ENCODE measurements at regions not wholly inside any gene's neighbourhood (a gene's known extent, or its start where the extent isn't known, plus 50 kb on each side); places are given as distances from the start of the nearest gene placed in this dataset.

DNA sequence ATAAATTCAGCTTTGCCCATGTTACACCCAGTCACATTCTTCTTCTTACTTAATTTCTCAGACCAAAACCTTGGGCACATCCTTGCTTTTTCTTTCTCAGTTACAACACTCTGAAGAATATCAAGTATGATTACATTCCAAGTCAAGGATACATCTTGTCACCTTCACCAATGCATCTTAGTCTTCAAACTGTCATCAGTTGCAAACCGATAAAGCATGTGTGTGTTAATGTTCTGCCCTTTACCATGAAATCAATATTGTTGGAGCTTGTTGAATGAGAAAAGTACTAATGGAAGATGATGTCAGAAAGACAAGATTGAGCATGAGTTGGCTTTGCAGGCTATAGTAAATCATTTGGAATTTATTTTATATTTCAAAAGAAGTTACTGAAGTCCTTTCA lies 764.6 kb downstream of the NCAM2 start:
- ChIA-PET POLR2A (no interaction called here), CTCF (no interaction called here)
- DNase-seq, result no peak
- Mint-ChIP-seq H3K36me3 (ENCODE audit: insufficient read depth, unreplicated experiment) (no peaks in the 10 kb centered on the region), H3K27ac (ENCODE audit: unreplicated experiment) (no peak overlapping the region), H3K27me3 (ENCODE audit: insufficient read depth, unreplicated experiment) (no peaks in the 10 kb centered on the region), H3K4me3 (ENCODE audit: unreplicated experiment) (no peak overlapping the region), H3K9me3 (ENCODE audit: unreplicated experiment) (no peaks in the 10 kb centered on the region), H3K4me1 (ENCODE audit: low read depth, unreplicated experiment) (no peaks in the 10 kb centered on the region)
- Histone ChIP-seq H3K9me3 (no peaks in the 10 kb centered on the region), H3K4me1 (no peaks in the 10 kb centered on the region), H3K36me3 (ENCODE audit: control insufficient read depth, insufficient read depth, low read length) (no peaks in the 10 kb centered on the region), H3K27me3 (replicated peaks; ENCODE audit: control insufficient read depth, insufficient read depth, low read length) (no peaks in the 10 kb centered on the region), H3K4me3 (ENCODE audit: low read depth, low read length) (no peak overlapping the region)
- TF ChIP-seq, protein P1, sequence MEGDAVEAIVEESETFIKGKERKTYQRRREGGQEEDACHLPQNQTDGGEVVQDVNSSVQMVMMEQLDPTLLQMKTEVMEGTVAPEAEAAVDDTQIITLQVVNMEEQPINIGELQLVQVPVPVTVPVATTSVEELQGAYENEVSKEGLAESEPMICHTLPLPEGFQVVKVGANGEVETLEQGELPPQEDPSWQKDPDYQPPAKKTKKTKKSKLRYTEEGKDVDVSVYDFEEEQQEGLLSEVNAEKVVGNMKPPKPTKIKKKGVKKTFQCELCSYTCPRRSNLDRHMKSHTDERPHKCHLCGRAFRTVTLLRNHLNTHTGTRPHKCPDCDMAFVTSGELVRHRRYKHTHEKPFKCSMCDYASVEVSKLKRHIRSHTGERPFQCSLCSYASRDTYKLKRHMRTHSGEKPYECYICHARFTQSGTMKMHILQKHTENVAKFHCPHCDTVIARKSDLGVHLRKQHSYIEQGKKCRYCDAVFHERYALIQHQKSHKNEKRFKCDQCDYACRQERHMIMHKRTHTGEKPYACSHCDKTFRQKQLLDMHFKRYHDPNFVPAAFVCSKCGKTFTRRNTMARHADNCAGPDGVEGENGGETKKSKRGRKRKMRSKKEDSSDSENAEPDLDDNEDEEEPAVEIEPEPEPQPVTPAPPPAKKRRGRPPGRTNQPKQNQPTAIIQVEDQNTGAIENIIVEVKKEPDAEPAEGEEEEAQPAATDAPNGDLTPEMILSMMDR (IDR thresholded peaks at IDR 0.05; ENCODE audit: insufficient read depth in 1 of 2, low read depth in 1 of 2, low read length in 1 of 2, severe bottlenecking in 1 of 2, unreplicated experiment in 1 of 2), result no peak
- intact Hi-C loops (cut with micrococcal nuclease; ENCODE audit: unreplicated experiment), result no loop called here
- no TSS peak for BruUV-seq (replicated peaks)

DNA sequence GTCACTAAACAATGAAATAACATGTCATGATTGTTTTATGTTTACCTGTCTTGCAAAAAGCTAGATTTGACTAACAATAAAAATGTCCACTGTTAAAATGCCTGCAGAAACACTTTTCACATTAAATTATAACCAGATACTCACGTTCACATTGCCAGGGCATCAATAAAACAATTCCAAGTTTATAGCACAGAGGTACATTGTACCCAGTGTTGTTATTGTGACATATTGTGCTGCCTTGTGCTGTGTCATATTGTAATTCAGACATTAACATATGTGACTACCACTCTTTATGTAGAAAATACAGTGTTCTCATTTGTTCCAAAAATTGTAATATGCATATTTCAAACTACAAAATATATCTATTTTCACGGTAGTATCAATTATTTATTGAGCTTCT lies 766.1 kb downstream of the NCAM2 start:
- no peak overlapping the region for H3K4me3 ChIP-seq (ENCODE audit: low read depth, low read length)
- no peaks in the 10 kb centered on the region for H3K9me3 ChIP-seq
- H3K36me3 ChIP-seq (ENCODE audit: control insufficient read depth, insufficient read depth, low read length), result no peaks in the 10 kb centered on the region
- no peaks in the 10 kb centered on the region for H3K4me1 ChIP-seq
- H3K4me3 Mint-ChIP-seq (ENCODE audit: unreplicated experiment), result no peak overlapping the region
- DNase-seq, result no peak
- TF ChIP-seq, protein P1 (IDR thresholded peaks at IDR 0.05; ENCODE audit: insufficient read depth in 1 of 2, low read depth in 1 of 2, low read length in 1 of 2, severe bottlenecking in 1 of 2, unreplicated experiment in 1 of 2), result no peak
- no peaks in the 10 kb centered on the region for H3K4me1 Mint-ChIP-seq (ENCODE audit: low read depth, unreplicated experiment)
- CTCF ChIA-PET, result no interaction called here
- intact Hi-C loops (cut with micrococcal nuclease; ENCODE audit: unreplicated experiment), result no loop called here
- POLR2A ChIA-PET, result no interaction called here
- H3K9me3 Mint-ChIP-seq (ENCODE audit: unreplicated experiment), result no peaks in the 10 kb centered on the region
- H3K27ac Mint-ChIP-seq (ENCODE audit: unreplicated experiment), result no peak overlapping the region
- no peaks in the 10 kb centered on the region for H3K27me3 Mint-ChIP-seq (ENCODE audit: insufficient read depth, unreplicated experiment)
- H3K36me3 Mint-ChIP-seq (ENCODE audit: insufficient read depth, unreplicated experiment), result no peaks in the 10 kb centered on the region
- no peaks in the 10 kb centered on the region for H3K27me3 ChIP-seq (replicated peaks; ENCODE audit: control insufficient read depth, insufficient read depth, low read length)
- no TSS peak for BruUV-seq (replicated peaks)

DNA sequence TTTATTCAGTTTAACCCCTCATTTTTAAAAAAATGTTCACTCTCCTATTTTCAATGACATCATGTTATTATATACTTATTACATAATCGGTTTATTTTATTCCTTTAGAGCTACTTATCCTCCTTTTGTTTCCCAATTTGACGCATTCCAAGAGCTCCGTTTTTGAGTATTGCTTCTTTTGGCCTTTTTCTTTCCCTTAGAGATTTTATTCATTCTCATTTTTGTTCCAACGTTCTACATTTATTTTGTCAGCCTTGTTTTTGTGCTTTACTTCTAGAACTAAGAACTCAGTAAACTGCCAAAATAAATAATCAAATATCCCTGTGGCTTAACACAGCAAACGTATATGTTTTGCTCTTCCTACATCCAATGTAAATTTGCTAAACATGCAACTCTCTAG lies 769.1 kb downstream of the NCAM2 start:
- H3K36me3 ChIP-seq (ENCODE audit: control insufficient read depth, insufficient read depth, low read length), result no peaks in the 10 kb centered on the region
- H3K9me3 ChIP-seq, result no peaks in the 10 kb centered on the region
- Mint-ChIP-seq H3K9me3 (ENCODE audit: unreplicated experiment) (no peaks in the 10 kb centered on the region), H3K27ac (ENCODE audit: unreplicated experiment) (no peak overlapping the region), H3K36me3 (ENCODE audit: insufficient read depth, unreplicated experiment) (no peaks in the 10 kb centered on the region), H3K27me3 (ENCODE audit: insufficient read depth, unreplicated experiment) (no peaks in the 10 kb centered on the region), H3K4me3 (ENCODE audit: unreplicated experiment) (no peak overlapping the region), H3K4me1 (ENCODE audit: low read depth, unreplicated experiment) (no peaks in the 10 kb centered on the region)
- intact Hi-C loops (cut with micrococcal nuclease; ENCODE audit: unreplicated experiment), result no loop called here
- ChIA-PET POLR2A (no interaction called here), CTCF (no interaction called here)
- no peak for DNase-seq
- no peak overlapping the region for H3K4me3 ChIP-seq (ENCODE audit: low read depth, low read length)
- TF ChIP-seq, protein P1 (IDR thresholded peaks at IDR 0.05; ENCODE audit: insufficient read depth in 1 of 2, low read depth in 1 of 2, low read length in 1 of 2, severe bottlenecking in 1 of 2, unreplicated experiment in 1 of 2), result no peak
- BruUV-seq (replicated peaks), result no TSS peak
- H3K4me1 ChIP-seq, result no peaks in the 10 kb centered on the region
- H3K27me3 ChIP-seq (replicated peaks; ENCODE audit: control insufficient read depth, insufficient read depth, low read length), result no peaks in the 10 kb centered on the region

All from Caco-2 (cell line).